Progenitor cell of endocrine pancreas (in vitro differentiated cells): ENCODE measurements at regions not wholly inside any gene's neighbourhood (a gene's known extent, or its start where the extent isn't known, plus 50 kb on each side); places are given as distances from the start of the nearest gene placed in this dataset.

ENCODE experiments used
- DNase-seq: peaks from one replicate; pipeline ENCODE4 v3.0.0; 2021; ENCODE audit warnings: low spot score; ENCODE audit not compliant: unreplicated experiment
- H3K27ac Mint-ChIP-seq: 2 replicates; pipeline ENCODE4 v1.8.0; 2021; ENCODE audit warnings: mild to moderate bottlenecking, moderate library complexity, mixed read lengths
- H3K27me3 Mint-ChIP-seq: 2 replicates; pipeline ENCODE4 v1.8.0; 2021; ENCODE audit warnings: mixed read lengths
- H3K36me3 Mint-ChIP-seq: 2 replicates; pipeline ENCODE4 v1.8.0; 2022; ENCODE audit warnings: mixed read lengths; ENCODE audit not compliant: insufficient read depth
- H3K4me1 Mint-ChIP-seq: 2 replicates; pipeline ENCODE4 v1.8.0; 2021; ENCODE audit warnings: low read depth, mixed read lengths
- H3K4me3 Mint-ChIP-seq: 2 replicates; pipeline ENCODE4 v1.8.0; 2021; ENCODE audit warnings: low read depth, mild to moderate bottlenecking, moderate library complexity, mixed read lengths
- H3K9me3 Mint-ChIP-seq: 2 replicates; pipeline ENCODE4 v1.8.0; 2021; ENCODE audit warnings: low read depth, mixed read lengths
- CTCF ChIP-seq: fragments of 200-600 bp; sonication (generic); IDR thresholded peaks from one replicate; pipeline ENCODE4 v1.5.0; 2021; ENCODE audit warnings: antibody characterized with exemption, mild to moderate bottlenecking; ENCODE audit not compliant: unreplicated experiment

- no peak overlapping the region for H3K27ac Mint-ChIP-seq
- no peaks in the 10 kb centered on the region for H3K36me3 Mint-ChIP-seq
- no peak overlapping the region for H3K4me3 Mint-ChIP-seq
- H3K9me3 Mint-ChIP-seq: no peaks in the 10 kb centered on the region
- DNase-seq: no peak
- H3K27me3 Mint-ChIP-seq: peaks cover 3% of the 10 kb centered on the region
- peaks cover 5% of the 10 kb centered on the region for H3K4me1 Mint-ChIP-seq
- TF ChIP-seq CTCF: no peak
Measured at GRCh38 chr17:69900101-69900500, 174.9 kb upstream of the KCNJ16 start.

GRCh38 chr17:69900829-69901228 lies 174.2 kb upstream of the KCNJ16 start:
- peaks cover 3% of the 10 kb centered on the region for H3K27me3 Mint-ChIP-seq
- H3K4me1 Mint-ChIP-seq: no peaks in the 10 kb centered on the region
- H3K27ac Mint-ChIP-seq: no peak overlapping the region
- H3K36me3 Mint-ChIP-seq: no peaks in the 10 kb centered on the region
- no peak overlapping the region for H3K4me3 Mint-ChIP-seq
- TF ChIP-seq CTCF: no peak
- DNase-seq: no peak
- H3K9me3 Mint-ChIP-seq: no peaks in the 10 kb centered on the region

- H3K36me3 Mint-ChIP-seq: no peaks in the 10 kb centered on the region
- no peak overlapping the region for H3K27ac Mint-ChIP-seq
- peaks cover 6% of the 10 kb centered on the region for H3K27me3 Mint-ChIP-seq
- no peaks in the 10 kb centered on the region for H3K9me3 Mint-ChIP-seq
- no peaks in the 10 kb centered on the region for H3K4me1 Mint-ChIP-seq
- TF ChIP-seq CTCF: no peak
- no peak for DNase-seq
- no peak overlapping the region for H3K4me3 Mint-ChIP-seq
Measured at GRCh38 chr17:69906306-69906705, 168.7 kb upstream of the KCNJ16 start.

- Mint-ChIP-seq H3K27ac (no peak overlapping the region), H3K4me3 (no peak overlapping the region), H3K9me3 (no peaks in the 10 kb centered on the region), H3K36me3 (no peaks in the 10 kb centered on the region), H3K27me3 (peaks cover 6% of the 10 kb centered on the region), H3K4me1 (no peaks in the 10 kb centered on the region)
- no peak for DNase-seq
- TF ChIP-seq CTCF: no peak
Measured at GRCh38 chr17:69907132-69907847, 167.7 kb upstream of the KCNJ16 start.

- DNase-seq: no peak
- no peaks in the 10 kb centered on the region for H3K9me3 Mint-ChIP-seq
- peaks cover 6% of the 10 kb centered on the region for H3K27me3 Mint-ChIP-seq
- TF ChIP-seq CTCF: no peak
- no peak overlapping the region for H3K4me3 Mint-ChIP-seq
- no peaks in the 10 kb centered on the region for H3K4me1 Mint-ChIP-seq
- no peaks in the 10 kb centered on the region for H3K36me3 Mint-ChIP-seq
- H3K27ac Mint-ChIP-seq: no peak overlapping the region
Measured at GRCh38 chr17:69908626-69909368, 166.2 kb upstream of the KCNJ16 start.
